HCT116 (cell line): ENCODE measurements at regions not wholly inside any gene's neighbourhood (a gene's known extent, or its start where the extent isn't known, plus 50 kb on each side); places are given as distances from the start of the nearest gene placed in this dataset.

Experiments
- ATAC-seq: fragments of 200-7000 bp; cut with Tn5 transposase; 2 replicates; pipeline ENCODE4 v1.9.1; 2020; ENCODE audit warnings: mild to moderate bottlenecking, moderate library complexity
- BruUV-seq: library from RNA; stranded (reverse); fragments of 400-500 nt; replicated peaks from 2 replicates; lab custom pipeline; 2021; lab: Mats Ljungman, UMichigan
- CTCF ChIA-PET: fragments of 300-600 bp; sonication (Branson Sonifier 250); formaldehyde crosslinking; loops from one replicate; lab custom pipeline; 2021; ENCODE audit warnings: antibody characterized with exemption; lab: Charles Lee
- POLR2A ChIA-PET: fragments of 300-600, 350-600 bp; sonication (Branson Sonifier 250); formaldehyde crosslinking; loops from one replicate; lab custom pipeline; 2021; ENCODE audit warnings: antibody characterized with exemption; lab: Charles Lee
- RAD21 ChIA-PET, 2 experiments: fragments of 300-600 bp; sonication (Branson Sonifier 250); formaldehyde crosslinking; loops; one replicate each; lab custom pipeline; 2023; ENCODE audit warnings: low total read pairs in 2 of 2; ENCODE audit not compliant: uncharacterized antibody in 2 of 2, unreplicated experiment in 2 of 2, low non-redundant PET in 1 of 2; lab: Charles Lee
- DNase-seq: peaks from one replicate; pipeline ENCODE4 v3.0.0-alpha.2; 2010; ENCODE audit warnings: low read depth, low spot score
- H2AFZ ChIP-seq: fragments of 200-600 bp; shearing (Covaris generic), sonication (generic); 2 replicates; pipeline ENCODE4 v1.6.1; 2017; ENCODE audit warnings: low read depth, mixed run types, mixed read lengths, antibody characterized with exemption, low read length; ENCODE audit not compliant: poor library complexity, severe bottlenecking
- H3K27ac ChIP-seq: 2 replicates; pipeline ENCODE4 v1.5.1; 2012; ENCODE audit warnings: low read depth, low read length
- H3K27me3 ChIP-seq: fragments of 200-600 bp; sonication (generic); 2 replicates; pipeline ENCODE4 v1.6.1; 2016; ENCODE audit warnings: mixed run types, low read length, mixed read lengths; ENCODE audit not compliant: insufficient read depth
- H3K36me3 ChIP-seq, 2 experiments: fragments of 200-500 bp in 1 of 2; fragments of 200-600 bp in 1 of 2; sonication (Bioruptor generic) in 1 of 2; sonication (generic) in 1 of 2; 2 replicates each; pipeline versions ENCODE4 v1.5.1 to v1.6.1; 2014 to 2016; ENCODE audit warnings: low read length in 2 of 2, inconsistent platforms in 1 of 2, mixed read lengths in 1 of 2, mixed run types in 1 of 2; ENCODE audit not compliant: insufficient read depth in 2 of 2, control insufficient read depth in 1 of 2
- H3K4me1 ChIP-seq, 2 experiments: fragments of 200-600 bp in 1 of 2; sonication (generic) in 1 of 2; 2 replicates each; pipeline versions ENCODE4 v1.5.1 to v1.6.1; 2012 to 2017; ENCODE audit warnings: low read length in 2 of 2, inconsistent platforms in 1 of 2, mild to moderate bottlenecking in 1 of 2, mixed read lengths in 1 of 2, mixed run types in 1 of 2, moderate library complexity in 1 of 2; ENCODE audit not compliant: insufficient read depth in 2 of 2, control insufficient read depth in 1 of 2
- H3K4me2 ChIP-seq: fragments of 200-600 bp; sonication (generic); 2 replicates; pipeline ENCODE4 v1.6.1; 2017; ENCODE audit warnings: mixed run types, low read length, mixed read lengths
- H3K4me3 ChIP-seq, 2 experiments: fragments of 200-600 bp in 1 of 2; sonication (generic) in 1 of 2; replicated peaks in 1 of 2; 2 replicates each; pipeline ENCODE4 v1.5.1; 2011 to 2016; ENCODE audit warnings: low read length in 2 of 2, control low read depth in 1 of 2, low read depth in 1 of 2, mild to moderate bottlenecking in 1 of 2, mixed read lengths in 1 of 2, mixed run types in 1 of 2
- H3K79me2 ChIP-seq: fragments of 200-600 bp; sonication (generic); 2 replicates; pipeline ENCODE4 v1.6.1; 2017; ENCODE audit warnings: mild to moderate bottlenecking, mixed run types, low read length, moderate library complexity, mixed read lengths; ENCODE audit not compliant: insufficient read depth
- H3K9ac ChIP-seq: fragments of 200-600 bp; sonication (generic); 2 replicates; pipeline ENCODE4 v1.6.1; 2016; ENCODE audit warnings: low read length, mixed read lengths
- H3K9me2 ChIP-seq: fragments of 200-600 bp; sonication (generic), shearing (Covaris generic); 2 replicates; pipeline ENCODE4 v1.6.1; 2017; ENCODE audit warnings: mixed run types, mild to moderate bottlenecking, moderate library complexity; ENCODE audit not compliant: insufficient read depth
- H3K9me3 ChIP-seq, 2 experiments: fragments of 200-500 bp in 1 of 2; fragments of 200-600 bp in 1 of 2; sonication (Bioruptor generic) in 1 of 2; sonication (generic) in 1 of 2; 2 replicates each; pipeline ENCODE4 v1.6.1; 2014 to 2017; ENCODE audit warnings: low read length in 2 of 2, mixed read lengths in 2 of 2, inconsistent platforms in 1 of 2, low read depth in 1 of 2, mild to moderate bottlenecking in 1 of 2, mixed run types in 1 of 2, moderate library complexity in 1 of 2; ENCODE audit not compliant: control insufficient read depth in 1 of 2, insufficient read depth in 1 of 2
- H4K20me1 ChIP-seq: fragments of 200-600 bp; sonication (generic), shearing (Covaris generic); 2 replicates; pipeline ENCODE4 v1.6.1; 2017; ENCODE audit warnings: mixed run types, mild to moderate bottlenecking, moderate library complexity; ENCODE audit not compliant: insufficient read depth
- CBX3 ChIP-seq: IDR thresholded peaks from 2 replicates; pipeline ENCODE4 v1.6.1; 2012; ENCODE audit warnings: low read depth
- ELF1 ChIP-seq: IDR thresholded peaks from 2 replicates; pipeline ENCODE4 v1.6.1; 2012; ENCODE audit warnings: low read depth, borderline replicate concordance
- EZH2 ChIP-seq: fragments of 200-600 bp; sonication (generic); IDR thresholded peaks from 2 replicates; pipeline ENCODE4 v1.6.1; 2017; ENCODE audit warnings: antibody characterized with exemption, mixed run types
- FOSL1 ChIP-seq: IDR thresholded peaks from 2 replicates; pipeline ENCODE4 v1.6.1; 2012; ENCODE audit warnings: low read depth
- JUND ChIP-seq: IDR thresholded peaks from 2 replicates; pipeline ENCODE4 v1.6.1; 2012
- RAD21 ChIP-seq: IDR thresholded peaks from 2 replicates; pipeline ENCODE4 v1.6.1; 2012; ENCODE audit warnings: low read depth, mild to moderate bottlenecking
- SIN3A ChIP-seq: IDR thresholded peaks from 2 replicates; pipeline ENCODE4 v1.6.1; 2012; ENCODE audit warnings: low read depth
- SP1 ChIP-seq: IDR thresholded peaks from 2 replicates; pipeline ENCODE4 v1.6.1; 2012; ENCODE audit warnings: low read depth
- SRF ChIP-seq: IDR thresholded peaks from 2 replicates; pipeline ENCODE4 v1.6.1; 2012; ENCODE audit warnings: low read depth
- TCF7L2 ChIP-seq: IDR thresholded peaks from 2 replicates; pipeline ENCODE4 v1.7.0; 2011; ENCODE audit warnings: borderline replicate concordance, inconsistent platforms; ENCODE audit not compliant: insufficient read depth, insufficient read length; ENCODE audit errors: extremely low read depth
- ZFX ChIP-seq: fragments of 450-650 bp; IDR thresholded peaks from 2 replicates; pipeline ENCODE4 v1.6.1; 2017
- ZNF274 ChIP-seq: fragments of 200-500 bp; sonication (Bioruptor generic); IDR thresholded peaks from 2 replicates; pipeline ENCODE4 v1.6.1; 2014; ENCODE audit warnings: mild to moderate bottlenecking, low read depth, low read length, inconsistent platforms
- intact Hi-C: fragments of 100-400 bp; cut with micrococcal nuclease; formaldehyde crosslinking; loops from 2 replicates; pipeline ENCODE4 v1.10.0; 2022
- TF ChIP-seq, protein P1 (sequence below), 3 experiments: fragments of 200-600 bp in 1 of 3; sonication (generic) in 1 of 3; IDR thresholded peaks in 2 of 3; conservative IDR thresholded peaks in 1 of 3; 2 replicates each; pipeline ENCODE4 v1.5.1; 2012 to 2017; ENCODE audit warnings: low read depth in 2 of 3, low read length in 2 of 3, antibody characterized with exemption in 1 of 3, borderline replicate concordance in 1 of 3, control low read depth in 1 of 3, mild to moderate bottlenecking in 1 of 3, mixed read lengths in 1 of 3, mixed run types in 1 of 3, moderate library complexity in 1 of 3; ENCODE audit not compliant: insufficient read depth in 1 of 3
- TF ChIP-seq, protein P2 (sequence below): IDR thresholded peaks from 2 replicates; pipeline ENCODE4 v1.6.1; 2012

DNA sequence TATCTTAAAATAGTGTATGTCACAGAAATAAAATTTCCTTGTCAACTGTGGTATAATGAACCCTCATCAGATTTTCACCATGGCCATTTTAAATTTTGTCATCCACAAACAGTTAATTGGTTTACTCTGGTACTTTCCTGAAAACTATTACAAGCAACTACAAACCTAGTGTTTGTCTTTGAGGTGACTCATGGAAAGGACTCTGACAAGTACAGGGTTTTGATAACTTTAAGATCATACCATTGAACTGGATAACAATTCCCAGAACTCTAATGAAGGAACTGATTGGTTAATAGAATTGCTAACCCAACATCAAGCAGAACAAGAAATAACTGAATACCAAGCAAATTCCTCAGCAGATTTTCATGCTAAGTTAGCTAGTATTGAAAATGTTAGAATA lies 237.7 kb upstream of the IPO5 start:
- Histone ChIP-seq H3K4me3 (no peak overlapping the region), H3K9ac (no peak overlapping the region), H3K27ac (no peak overlapping the region), H3K4me1 (no peaks in the 10 kb centered on the region; a peak in 1 of 4 replicates), H3K27me3 (no peaks in the 10 kb centered on the region), H3K4me2 (no peak overlapping the region), H3K36me3 (no peaks in the 10 kb centered on the region), H3K79me2 (no peaks in the 10 kb centered on the region), H2AFZ (no peak overlapping the region), H4K20me1 (no peaks in the 10 kb centered on the region), H3K9me2 (no peaks in the 10 kb centered on the region), H3K9me3 (no peaks in the 10 kb centered on the region)
- no peak for DNase-seq
- no peak for ATAC-seq
- ChIA-PET RAD21 (no interaction called here), POLR2A (no interaction called here), CTCF (no interaction called here)
- no TSS peak for BruUV-seq
- TF ChIP-seq EZH2 = no peak
- no peak for TF ChIP-seq ZNF274
- no peak for TF ChIP-seq JUND
- TF ChIP-seq SP1 = no peak
- no peak for TF ChIP-seq ZFX
- TF ChIP-seq, protein P1, sequence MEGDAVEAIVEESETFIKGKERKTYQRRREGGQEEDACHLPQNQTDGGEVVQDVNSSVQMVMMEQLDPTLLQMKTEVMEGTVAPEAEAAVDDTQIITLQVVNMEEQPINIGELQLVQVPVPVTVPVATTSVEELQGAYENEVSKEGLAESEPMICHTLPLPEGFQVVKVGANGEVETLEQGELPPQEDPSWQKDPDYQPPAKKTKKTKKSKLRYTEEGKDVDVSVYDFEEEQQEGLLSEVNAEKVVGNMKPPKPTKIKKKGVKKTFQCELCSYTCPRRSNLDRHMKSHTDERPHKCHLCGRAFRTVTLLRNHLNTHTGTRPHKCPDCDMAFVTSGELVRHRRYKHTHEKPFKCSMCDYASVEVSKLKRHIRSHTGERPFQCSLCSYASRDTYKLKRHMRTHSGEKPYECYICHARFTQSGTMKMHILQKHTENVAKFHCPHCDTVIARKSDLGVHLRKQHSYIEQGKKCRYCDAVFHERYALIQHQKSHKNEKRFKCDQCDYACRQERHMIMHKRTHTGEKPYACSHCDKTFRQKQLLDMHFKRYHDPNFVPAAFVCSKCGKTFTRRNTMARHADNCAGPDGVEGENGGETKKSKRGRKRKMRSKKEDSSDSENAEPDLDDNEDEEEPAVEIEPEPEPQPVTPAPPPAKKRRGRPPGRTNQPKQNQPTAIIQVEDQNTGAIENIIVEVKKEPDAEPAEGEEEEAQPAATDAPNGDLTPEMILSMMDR (IDR thresholded peaks at IDR 0.05 in 2 of 3, conservative IDR thresholded peaks at IDR 0.05 in 1 of 3; ENCODE audit: borderline replicate concordance in 1 of 3, insufficient read depth in 1 of 3, low read depth in 2 of 3, low read length in 2 of 3) = no peak
- intact Hi-C loops = no loop called here

DNA sequence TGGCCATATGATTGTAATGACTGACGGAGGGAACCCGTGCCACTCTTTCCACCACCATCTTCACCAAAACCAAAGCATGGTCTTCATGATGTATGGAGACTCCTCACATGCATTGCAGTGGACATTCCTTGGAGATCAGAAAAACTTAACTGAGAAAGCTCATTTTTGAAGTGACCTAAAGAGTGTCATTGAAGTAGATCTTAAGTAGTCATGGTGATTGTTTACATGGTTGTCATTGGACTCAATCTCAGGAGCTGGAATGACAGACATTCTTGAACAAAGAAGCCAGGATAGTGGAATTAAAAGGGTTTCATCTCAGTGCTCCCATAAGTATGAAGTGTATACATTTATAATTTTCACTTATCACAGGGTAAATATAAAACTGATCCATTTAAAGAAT lies 236.7 kb upstream of the IPO5 start:
- intact Hi-C loops = no loop called here
- Histone ChIP-seq H4K20me1 (no peaks in the 10 kb centered on the region), H2AFZ (no peak overlapping the region), H3K36me3 (no peaks in the 10 kb centered on the region), H3K9me2 (no peaks in the 10 kb centered on the region), H3K27me3 (no peaks in the 10 kb centered on the region), H3K4me1 (no peaks in the 10 kb centered on the region; a peak in 1 of 4 replicates), H3K4me3 (no peak overlapping the region), H3K9me3 (no peaks in the 10 kb centered on the region), H3K79me2 (no peaks in the 10 kb centered on the region), H3K9ac (no peak overlapping the region), H3K4me2 (no peak overlapping the region), H3K27ac (no peak overlapping the region)
- ChIA-PET POLR2A (no interaction called here), CTCF (no interaction called here), RAD21 (no interaction called here)
- no TSS peak for BruUV-seq
- TF ChIP-seq ZNF274 (no peak), SIN3A (no peak), ELF1 (no peak), RAD21 (no peak), CBX3 (no peak), SRF (no peak), SP1 (no peak), ZFX (no peak), TCF7L2 (no peak), JUND (no peak), FOSL1 (no peak)
- TF ChIP-seq, protein P2, sequence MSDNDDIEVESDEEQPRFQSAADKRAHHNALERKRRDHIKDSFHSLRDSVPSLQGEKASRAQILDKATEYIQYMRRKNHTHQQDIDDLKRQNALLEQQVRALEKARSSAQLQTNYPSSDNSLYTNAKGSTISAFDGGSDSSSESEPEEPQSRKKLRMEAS = no peak
- DNase-seq (no peak), ATAC-seq (no peak)
